GM12875 (cell line): ENCODE measurements at regions not wholly inside any gene's neighbourhood (a gene's known extent, or its start where the extent isn't known, plus 50 kb on each side); places are given as distances from the start of the nearest gene placed in this dataset.

ENCODE experiments used
- H3K4me3 ChIP-seq: one replicate; pipeline ENCODE4 v1.5.1; 2011; ENCODE audit warnings: low read depth, low read length, control low read depth
- TF ChIP-seq, protein P1 (sequence below): IDR thresholded peaks from 2 replicates; pipeline ENCODE4 v1.5.1; 2011; ENCODE audit warnings: low read depth, mild to moderate bottlenecking, control low read depth, inconsistent platforms, low read length, moderate library complexity, borderline replicate concordance; ENCODE audit not compliant: insufficient read depth

DNA sequence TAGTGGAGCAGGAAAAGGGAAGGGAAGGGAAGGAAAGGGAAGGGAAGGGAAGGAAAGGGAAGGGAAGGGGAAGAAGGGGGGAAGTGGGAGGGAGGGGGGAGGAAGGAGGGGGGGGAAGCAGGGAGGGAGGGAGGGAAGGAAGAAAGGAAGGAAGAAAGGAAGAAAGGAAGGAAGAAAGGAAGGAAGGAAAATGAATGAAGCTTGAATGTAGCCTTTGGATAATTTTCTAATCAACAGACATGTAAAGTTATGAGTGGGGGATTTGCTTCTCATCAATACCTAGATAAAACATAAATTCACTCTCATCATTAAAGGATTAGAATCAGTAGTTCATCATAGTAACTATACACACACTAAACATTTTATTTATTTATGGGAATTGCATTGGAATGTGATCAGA lies 446.9 kb upstream of the FAM241A start:
- no peak overlapping the region for H3K4me3 ChIP-seq

DNA sequence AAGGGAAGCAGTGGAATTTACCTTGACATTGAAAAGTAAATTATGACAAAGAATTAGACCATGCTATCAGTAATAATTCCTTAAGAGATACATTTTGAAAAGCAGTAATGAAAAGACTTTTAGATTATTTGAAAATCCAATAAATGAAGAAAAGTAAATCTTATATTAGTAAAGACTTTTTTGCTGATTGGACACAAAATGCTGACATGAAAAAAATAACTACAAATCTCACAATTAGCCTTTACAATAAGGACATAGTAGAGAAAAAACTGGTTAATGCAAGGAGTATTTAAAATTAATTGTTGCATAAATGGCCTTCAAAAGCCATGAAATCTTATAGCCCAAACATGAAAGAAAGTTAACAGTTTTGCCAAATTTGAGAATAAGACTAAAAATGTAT lies 446.1 kb upstream of the FAM241A start:
- TF ChIP-seq, protein P1, sequence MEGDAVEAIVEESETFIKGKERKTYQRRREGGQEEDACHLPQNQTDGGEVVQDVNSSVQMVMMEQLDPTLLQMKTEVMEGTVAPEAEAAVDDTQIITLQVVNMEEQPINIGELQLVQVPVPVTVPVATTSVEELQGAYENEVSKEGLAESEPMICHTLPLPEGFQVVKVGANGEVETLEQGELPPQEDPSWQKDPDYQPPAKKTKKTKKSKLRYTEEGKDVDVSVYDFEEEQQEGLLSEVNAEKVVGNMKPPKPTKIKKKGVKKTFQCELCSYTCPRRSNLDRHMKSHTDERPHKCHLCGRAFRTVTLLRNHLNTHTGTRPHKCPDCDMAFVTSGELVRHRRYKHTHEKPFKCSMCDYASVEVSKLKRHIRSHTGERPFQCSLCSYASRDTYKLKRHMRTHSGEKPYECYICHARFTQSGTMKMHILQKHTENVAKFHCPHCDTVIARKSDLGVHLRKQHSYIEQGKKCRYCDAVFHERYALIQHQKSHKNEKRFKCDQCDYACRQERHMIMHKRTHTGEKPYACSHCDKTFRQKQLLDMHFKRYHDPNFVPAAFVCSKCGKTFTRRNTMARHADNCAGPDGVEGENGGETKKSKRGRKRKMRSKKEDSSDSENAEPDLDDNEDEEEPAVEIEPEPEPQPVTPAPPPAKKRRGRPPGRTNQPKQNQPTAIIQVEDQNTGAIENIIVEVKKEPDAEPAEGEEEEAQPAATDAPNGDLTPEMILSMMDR = no peak
- H3K4me3 ChIP-seq = no peak overlapping the region

More for the DNA sequence above, 446.9 kb upstream of the FAM241A start:
- TF ChIP-seq, protein P1 = no peak

DNA sequence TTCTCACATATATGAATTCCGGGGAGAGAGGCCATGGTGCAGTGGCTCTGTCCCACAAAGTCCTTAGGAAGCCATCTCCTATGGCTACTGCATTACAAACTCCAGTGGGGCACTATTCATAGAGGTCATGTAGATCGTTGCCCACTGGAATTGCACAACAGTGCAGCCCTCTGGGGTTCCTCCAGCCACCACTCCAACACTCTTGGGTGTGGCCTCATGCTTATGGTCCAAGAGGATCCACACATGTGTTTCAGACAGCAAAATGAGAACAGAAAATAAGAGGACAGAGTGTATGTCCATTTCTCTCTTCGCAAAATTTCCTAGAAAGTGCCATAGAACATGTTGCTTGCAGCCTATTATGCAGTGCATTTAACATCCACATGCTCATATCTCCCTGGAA lies 444.2 kb upstream of the FAM241A start:
- TF ChIP-seq, protein P1 = no peak
- no peak overlapping the region for H3K4me3 ChIP-seq

DNA sequence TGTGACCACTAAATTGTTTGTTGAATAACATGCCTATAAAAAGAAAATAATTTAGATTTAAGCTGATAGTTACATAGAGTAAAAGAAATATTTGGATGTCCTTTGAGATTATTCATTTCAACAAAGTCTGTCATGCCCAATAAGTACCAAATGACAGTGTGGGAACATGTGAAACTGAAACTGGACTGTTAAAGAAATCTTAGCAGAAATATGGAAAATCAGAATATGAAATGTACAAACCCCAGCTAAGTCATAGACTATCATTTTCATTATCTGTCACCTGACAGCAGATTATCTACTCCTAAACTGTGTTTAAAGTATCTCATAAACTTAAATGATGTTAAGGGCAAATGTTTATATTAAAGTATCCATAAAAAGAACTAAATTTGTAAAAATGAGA lies 437.8 kb upstream of the FAM241A start:
- TF ChIP-seq, protein P1 = no peak

DNA sequence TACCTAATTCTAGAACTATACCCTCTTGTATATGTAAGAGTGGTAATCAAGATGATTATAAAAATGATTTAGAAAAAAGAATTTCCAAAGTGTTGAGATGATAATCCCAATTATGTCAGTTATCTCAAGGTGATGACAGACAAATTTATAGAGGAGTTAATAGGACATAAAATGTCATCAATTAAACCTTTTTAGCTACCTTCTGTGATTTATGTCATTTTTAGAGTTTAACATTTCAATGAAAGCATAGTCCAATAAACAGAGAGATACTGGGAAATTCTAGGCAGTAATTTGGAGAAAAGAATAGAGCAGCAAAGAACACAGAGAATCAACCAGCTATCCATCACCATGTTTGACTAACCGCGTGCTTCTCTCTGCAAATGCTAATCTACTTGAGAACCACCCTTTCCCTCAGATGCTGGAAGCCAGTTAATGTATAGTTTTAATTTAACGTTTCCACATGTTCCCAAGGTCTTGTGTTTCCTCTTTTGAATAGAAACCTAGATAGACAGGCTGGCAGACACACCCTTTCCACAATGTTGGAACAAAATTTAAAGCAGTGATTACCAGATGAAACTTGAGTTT lies 433.1 kb upstream of the FAM241A start:
- H3K4me3 ChIP-seq = no peak overlapping the region
- TF ChIP-seq, protein P1 = no peak

More for the DNA sequence above, 437.8 kb upstream of the FAM241A start:
- H3K4me3 ChIP-seq = no peak overlapping the region

DNA sequence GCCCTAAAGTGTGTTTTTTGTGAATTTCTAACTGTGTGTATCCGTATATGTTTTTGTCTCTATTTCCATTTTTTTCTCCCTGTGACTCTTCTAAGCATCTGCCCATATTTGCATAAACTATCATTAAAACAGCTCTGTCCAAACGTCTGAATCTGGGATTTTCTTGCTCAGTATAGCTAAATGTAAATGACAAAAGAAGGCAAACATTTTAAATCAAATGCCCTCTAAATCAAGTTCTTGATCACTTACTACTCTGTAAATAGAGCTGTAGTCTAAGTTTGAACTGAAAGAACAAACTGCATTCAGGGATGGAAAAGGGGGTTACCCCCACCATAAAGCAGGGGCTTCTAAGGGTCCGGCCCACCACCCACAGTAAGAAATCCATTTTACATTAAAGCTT lies 432.0 kb upstream of the FAM241A start:
- TF ChIP-seq, protein P1 = no peak
- no peak overlapping the region for H3K4me3 ChIP-seq

DNA sequence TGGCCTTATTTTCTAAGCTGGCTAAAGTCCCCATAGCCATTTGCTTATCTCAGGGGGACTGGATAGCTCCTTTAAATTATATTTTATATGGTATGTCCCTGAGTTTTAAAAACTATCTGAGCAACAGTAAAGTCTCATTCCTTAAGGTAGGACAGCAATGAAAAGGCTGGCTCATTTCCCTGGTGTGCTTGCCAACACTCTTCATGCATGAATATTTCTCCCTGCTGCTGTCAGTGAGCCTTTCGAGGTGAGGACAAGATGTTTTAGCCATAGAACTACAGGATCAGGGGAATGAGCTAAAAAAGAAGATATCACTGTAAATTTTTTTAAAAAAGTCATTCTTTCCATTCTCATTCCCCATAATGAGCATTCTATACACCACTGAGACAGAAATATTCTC lies 427.3 kb upstream of the FAM241A start:
- TF ChIP-seq, protein P1 = no peak
- H3K4me3 ChIP-seq = no peak overlapping the region
